Activated T-cell treated with anti-CD3 and anti-CD28 coated beads, Interleukin-2, amount 50 U/mL, for 24 hours (primary cell): ENCODE measurements at regions not wholly inside any gene's neighbourhood (a gene's known extent, or its start where the extent isn't known, plus 50 kb on each side); places are given as distances from the start of the nearest gene placed in this dataset.

Experiments used
- DNase-seq: peaks from one replicate; pipeline ENCODE4 v3.0.0-alpha.2; 2020
- H3K27ac Mint-ChIP-seq: 2 replicates; pipeline ENCODE4 v1.8.0; 2020; ENCODE audit warnings: mild to moderate bottlenecking, mixed read lengths
- H3K27me3 Mint-ChIP-seq: 2 replicates; pipeline ENCODE4 v1.8.0; 2020; ENCODE audit warnings: mixed read lengths
- H3K36me3 Mint-ChIP-seq: 2 replicates; pipeline ENCODE4 v1.8.0; 2020; ENCODE audit warnings: low read depth, mixed read lengths
- H3K4me1 Mint-ChIP-seq: 2 replicates; pipeline ENCODE4 v1.8.0; 2020; ENCODE audit warnings: low read depth, mixed read lengths
- H3K4me3 Mint-ChIP-seq: 2 replicates; pipeline ENCODE4 v1.8.0; 2020; ENCODE audit warnings: mild to moderate bottlenecking, moderate library complexity, mixed read lengths
- H3K9me3 Mint-ChIP-seq: 2 replicates; pipeline ENCODE4 v1.8.0; 2020; ENCODE audit warnings: mixed read lengths

GRCh38 chr11:81036168-81036870, 1595.5 kb upstream of the TENM4 start:
- no peaks in the 10 kb centered on the region for H3K27me3 Mint-ChIP-seq
- peaks cover 41% of the 10 kb centered on the region for H3K9me3 Mint-ChIP-seq
- no peak overlapping the region for H3K4me3 Mint-ChIP-seq
- H3K4me1 Mint-ChIP-seq, result no peaks in the 10 kb centered on the region
- DNase-seq, result no peak
- H3K27ac Mint-ChIP-seq, result no peak overlapping the region
- H3K36me3 Mint-ChIP-seq, result no peaks in the 10 kb centered on the region

GRCh38 chr11:81033779-81034540, 1593.1 kb upstream of the TENM4 start:
- Mint-ChIP-seq H3K4me1 (no peaks in the 10 kb centered on the region), H3K36me3 (no peaks in the 10 kb centered on the region), H3K27ac (no peak overlapping the region), H3K9me3 (peaks cover 39% of the 10 kb centered on the region), H3K27me3 (no peaks in the 10 kb centered on the region), H3K4me3 (no peak overlapping the region)
- no peak for DNase-seq

- no peaks in the 10 kb centered on the region for H3K4me1 Mint-ChIP-seq
- H3K27ac Mint-ChIP-seq, result no peak overlapping the region
- H3K36me3 Mint-ChIP-seq, result no peaks in the 10 kb centered on the region
- H3K9me3 Mint-ChIP-seq, result peaks cover 33% of the 10 kb centered on the region
- H3K27me3 Mint-ChIP-seq, result no peaks in the 10 kb centered on the region
- no peak for DNase-seq
- H3K4me3 Mint-ChIP-seq, result no peak overlapping the region
These were observed 1592.1 kb upstream of the TENM4 start for GRCh38 chr11:81032906-81033305.

GRCh38 chr11:81030186-81030585, 1589.4 kb upstream of the TENM4 start:
- Mint-ChIP-seq H3K4me1 (no peaks in the 10 kb centered on the region), H3K9me3 (peaks cover 18% of the 10 kb centered on the region), H3K27me3 (no peaks in the 10 kb centered on the region), H3K36me3 (no peaks in the 10 kb centered on the region), H3K27ac (no peak overlapping the region), H3K4me3 (no peak overlapping the region)
- DNase-seq, result no peak

GRCh38 chr11:81026032-81026431, 1585.2 kb upstream of the TENM4 start:
- H3K36me3 Mint-ChIP-seq, result no peaks in the 10 kb centered on the region
- no peak overlapping the region for H3K27ac Mint-ChIP-seq
- H3K27me3 Mint-ChIP-seq, result no peaks in the 10 kb centered on the region
- no peak overlapping the region for H3K4me3 Mint-ChIP-seq
- peaks cover 9% of the 10 kb centered on the region for H3K9me3 Mint-ChIP-seq
- no peak for DNase-seq
- H3K4me1 Mint-ChIP-seq, result no peaks in the 10 kb centered on the region

- no peak overlapping the region for H3K27ac Mint-ChIP-seq
- no peaks in the 10 kb centered on the region for H3K36me3 Mint-ChIP-seq
- peaks cover 20% of the 10 kb centered on the region for H3K9me3 Mint-ChIP-seq
These were observed 1581.2 kb upstream of the TENM4 start for GRCh38 chr11:81022057-81022456.

GRCh38 chr11:81010631-81011030, 1569.8 kb upstream of the TENM4 start:
- Mint-ChIP-seq H3K4me3 (no peak overlapping the region), H3K4me1 (no peaks in the 10 kb centered on the region), H3K9me3 (peaks cover 14% of the 10 kb centered on the region), H3K36me3 (no peaks in the 10 kb centered on the region), H3K27me3 (no peaks in the 10 kb centered on the region), H3K27ac (no peak overlapping the region)
- no peak for DNase-seq

More at GRCh38 chr11:81022057-81022456, 1581.2 kb upstream of the TENM4 start:
- H3K4me1 Mint-ChIP-seq, result no peaks in the 10 kb centered on the region
- no peaks in the 10 kb centered on the region for H3K27me3 Mint-ChIP-seq
- H3K4me3 Mint-ChIP-seq, result no peak overlapping the region
- no peak for DNase-seq

- H3K9me3 Mint-ChIP-seq, result peaks cover 7% of the 10 kb centered on the region
- H3K27me3 Mint-ChIP-seq, result no peaks in the 10 kb centered on the region
- no peak overlapping the region for H3K4me3 Mint-ChIP-seq
- no peak for DNase-seq
- H3K4me1 Mint-ChIP-seq, result no peaks in the 10 kb centered on the region
- H3K27ac Mint-ChIP-seq, result no peak overlapping the region
- H3K36me3 Mint-ChIP-seq, result no peaks in the 10 kb centered on the region
These were observed 1566.2 kb upstream of the TENM4 start for GRCh38 chr11:81007046-81007445.

- Mint-ChIP-seq H3K4me1 (no peaks in the 10 kb centered on the region), H3K9me3 (peaks cover 7% of the 10 kb centered on the region), H3K27ac (no peak overlapping the region), H3K27me3 (no peaks in the 10 kb centered on the region), H3K4me3 (no peak overlapping the region), H3K36me3 (no peaks in the 10 kb centered on the region)
- no peak for DNase-seq
These were observed 1564.8 kb upstream of the TENM4 start for GRCh38 chr11:81005595-81005994.

GRCh38 chr11:81004576-81004975, 1563.7 kb upstream of the TENM4 start:
- H3K4me3 Mint-ChIP-seq, result no peak overlapping the region
- no peaks in the 10 kb centered on the region for H3K4me1 Mint-ChIP-seq
- no peaks in the 10 kb centered on the region for H3K27me3 Mint-ChIP-seq
- no peak overlapping the region for H3K27ac Mint-ChIP-seq
- no peaks in the 10 kb centered on the region for H3K36me3 Mint-ChIP-seq
- DNase-seq, result no peak
- peaks cover 9% of the 10 kb centered on the region for H3K9me3 Mint-ChIP-seq

GRCh38 chr11:81002374-81002773, 1561.5 kb upstream of the TENM4 start:
- H3K9me3 Mint-ChIP-seq, result peaks cover 13% of the 10 kb centered on the region
- no peaks in the 10 kb centered on the region for H3K27me3 Mint-ChIP-seq
- H3K27ac Mint-ChIP-seq, result no peak overlapping the region
- no peak for DNase-seq
- no peaks in the 10 kb centered on the region for H3K36me3 Mint-ChIP-seq
- H3K4me3 Mint-ChIP-seq, result no peak overlapping the region
- no peaks in the 10 kb centered on the region for H3K4me1 Mint-ChIP-seq

GRCh38 chr11:81000735-81001134, 1559.9 kb upstream of the TENM4 start:
- no peak overlapping the region for H3K4me3 Mint-ChIP-seq
- H3K27ac Mint-ChIP-seq, result no peak overlapping the region
- no peak for DNase-seq
- H3K9me3 Mint-ChIP-seq, result peaks cover 17% of the 10 kb centered on the region
- H3K4me1 Mint-ChIP-seq, result no peaks in the 10 kb centered on the region
- no peaks in the 10 kb centered on the region for H3K36me3 Mint-ChIP-seq
- H3K27me3 Mint-ChIP-seq, result no peaks in the 10 kb centered on the region

- Mint-ChIP-seq H3K27me3 (no peaks in the 10 kb centered on the region), H3K36me3 (no peaks in the 10 kb centered on the region), H3K4me3 (no peak overlapping the region), H3K4me1 (no peaks in the 10 kb centered on the region), H3K27ac (no peak overlapping the region), H3K9me3 (peaks cover 17% of the 10 kb centered on the region)
- DNase-seq, result no peak
These were observed 1559.5 kb upstream of the TENM4 start for GRCh38 chr11:81000334-81000733.

GRCh38 chr11:80995523-80995922, 1554.7 kb upstream of the TENM4 start:
- Mint-ChIP-seq H3K4me3 (no peak overlapping the region), H3K9me3 (peaks cover 18% of the 10 kb centered on the region), H3K27ac (no peak overlapping the region), H3K36me3 (no peaks in the 10 kb centered on the region), H3K27me3 (no peaks in the 10 kb centered on the region), H3K4me1 (no peaks in the 10 kb centered on the region)
- no peak for DNase-seq

- no peaks in the 10 kb centered on the region for H3K36me3 Mint-ChIP-seq
- peaks cover 16% of the 10 kb centered on the region for H3K9me3 Mint-ChIP-seq
- H3K27me3 Mint-ChIP-seq, result no peaks in the 10 kb centered on the region
- H3K4me3 Mint-ChIP-seq, result no peak overlapping the region
- DNase-seq, result no peak
- no peak overlapping the region for H3K27ac Mint-ChIP-seq
- no peaks in the 10 kb centered on the region for H3K4me1 Mint-ChIP-seq
These were observed 1552.7 kb upstream of the TENM4 start for GRCh38 chr11:80993536-80993935.
